GM19395 (cell line): ENCODE measurements at regions not wholly inside any gene's neighbourhood (a gene's known extent, or its start where the extent isn't known, plus 50 kb on each side); places are given as distances from the start of the nearest gene placed in this dataset.

ENCODE experiments used
- ATAC-seq: cut with Tn5 transposase; IDR thresholded peaks from one replicate; pipeline ENCODE4 v1.9.1; 2021; ENCODE audit warnings: mild to moderate bottlenecking, moderate library complexity; ENCODE audit not compliant: unreplicated experiment

DNA sequence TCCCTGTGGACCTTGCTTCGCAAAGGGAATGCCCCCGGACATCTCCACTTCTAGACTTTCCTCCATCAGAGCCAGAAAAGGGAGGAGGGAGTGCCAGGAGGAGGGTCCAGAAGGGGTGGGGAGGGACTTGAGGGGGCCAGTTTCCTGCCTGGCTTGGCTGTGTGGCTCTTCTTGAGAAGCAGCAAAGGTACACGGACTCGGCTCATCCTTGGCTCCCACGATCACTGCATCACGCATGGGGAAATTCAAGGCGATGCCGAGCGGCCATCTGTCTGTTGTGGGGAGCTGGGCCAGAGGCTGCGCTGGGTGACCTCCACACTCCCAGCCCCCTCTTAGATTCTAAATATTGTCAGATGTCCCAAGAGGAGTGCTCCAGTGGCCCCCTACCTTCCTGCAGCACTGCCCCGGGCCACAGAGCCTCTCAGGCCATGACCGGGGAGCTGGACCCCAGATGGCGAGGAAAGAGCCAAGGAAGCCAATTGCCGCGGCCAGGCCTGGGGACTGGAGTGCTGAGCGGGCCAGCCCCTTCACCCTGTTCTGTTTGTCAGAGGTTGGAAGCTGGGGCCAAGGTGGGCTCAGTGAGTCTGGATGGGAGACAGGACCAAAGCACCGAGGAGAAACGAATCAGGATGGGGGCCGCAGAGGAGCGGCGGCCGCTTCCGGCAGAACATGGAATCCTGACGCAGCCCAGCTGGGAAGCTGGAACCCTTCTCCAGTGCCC is 104.5 kb downstream of the RBFOX3 start:
- no peak for ATAC-seq

DNA sequence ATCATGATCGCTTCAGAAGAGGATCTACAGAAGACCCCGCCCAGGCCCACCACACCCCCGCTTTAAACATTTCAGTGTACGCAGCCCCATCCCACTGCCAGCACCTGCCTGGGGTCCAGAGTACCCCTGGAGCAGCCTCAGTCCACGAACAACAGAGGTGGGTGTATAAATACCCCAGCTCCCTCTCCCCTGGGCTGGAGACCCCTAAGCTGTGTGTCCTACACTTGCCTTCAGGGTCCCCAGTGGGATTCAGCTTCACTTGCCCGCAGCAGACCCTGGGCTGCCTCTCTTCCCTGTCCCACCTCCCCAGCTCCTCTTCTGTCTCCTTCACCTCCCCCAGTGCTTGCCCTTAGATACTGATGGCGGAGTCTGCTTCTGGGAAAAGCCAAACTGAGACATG is 105.7 kb downstream of the RBFOX3 start:
- no peak for ATAC-seq

DNA sequence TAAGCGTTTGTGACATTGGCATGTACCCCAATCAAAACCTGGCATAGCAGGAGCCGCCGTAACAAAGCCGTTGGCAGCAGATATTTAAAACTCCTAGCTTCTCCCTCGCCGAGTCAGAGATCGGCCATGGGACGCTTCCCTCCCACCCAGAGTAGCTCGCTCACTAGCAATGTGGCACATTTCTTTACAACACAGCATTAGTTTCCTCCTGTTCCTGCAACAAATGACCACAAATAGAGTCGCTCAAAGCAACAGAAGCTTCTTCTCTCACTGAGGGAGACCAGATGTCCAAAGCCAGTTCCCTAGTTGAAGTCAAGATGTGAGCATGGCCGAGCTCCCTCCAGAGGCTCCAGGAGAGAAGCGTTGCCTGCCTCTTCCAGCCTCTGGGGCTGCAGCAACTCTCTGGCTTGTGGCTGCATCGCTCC is 106.7 kb downstream of the RBFOX3 start:
- no peak for ATAC-seq

DNA sequence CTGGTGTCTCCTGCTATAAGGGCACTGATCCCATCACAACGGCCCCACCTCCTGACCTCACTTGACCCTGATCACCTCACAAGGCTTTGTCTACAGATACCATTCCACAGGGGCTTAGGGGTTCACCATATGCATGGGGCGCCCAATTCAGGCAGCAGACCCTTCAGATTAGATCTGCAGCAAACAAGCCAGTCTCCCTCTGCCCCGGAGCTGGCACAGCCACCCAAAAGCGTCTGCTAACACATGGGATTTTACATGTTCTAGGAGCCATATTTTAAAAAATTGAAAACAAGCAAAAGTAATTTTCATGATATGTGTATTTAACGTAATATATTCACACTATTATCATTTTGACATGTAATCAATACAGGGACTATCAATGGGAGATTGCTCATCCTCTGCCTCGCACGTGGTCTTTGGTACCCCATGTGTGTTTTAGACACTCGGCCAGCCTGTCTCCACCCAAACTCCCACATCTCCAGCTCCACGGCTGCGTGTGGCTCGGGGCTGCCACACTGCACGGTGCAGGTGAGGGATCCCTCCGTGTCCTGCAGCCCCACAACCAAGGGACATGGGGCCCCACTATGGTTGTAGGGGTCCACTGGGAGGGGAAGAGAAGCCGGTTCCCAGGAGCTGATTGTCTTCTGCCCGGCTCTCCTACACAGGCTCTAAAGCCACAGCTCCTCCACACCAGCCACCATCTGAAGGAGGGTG is 107.6 kb downstream of the RBFOX3 start:
- no peak for ATAC-seq

DNA sequence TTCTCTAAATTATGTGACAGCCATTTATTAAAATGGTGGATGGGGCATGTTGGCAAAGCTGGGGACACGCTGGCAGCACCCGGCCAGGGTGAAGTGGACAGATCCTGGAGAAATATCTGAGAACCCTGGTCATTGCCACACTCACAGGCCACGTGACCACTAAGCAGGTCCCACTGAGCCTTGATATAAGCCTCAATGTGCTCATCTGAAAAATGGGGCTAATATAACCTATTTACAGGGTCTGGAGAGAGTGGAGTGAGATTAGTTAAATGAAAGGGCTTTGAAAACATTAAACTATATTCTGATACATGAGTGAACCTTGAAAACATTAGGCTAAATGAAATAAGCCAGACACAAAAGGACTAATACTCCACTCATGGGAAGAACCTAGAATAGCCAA is 108.9 kb downstream of the RBFOX3 start:
- ATAC-seq = no peak

DNA sequence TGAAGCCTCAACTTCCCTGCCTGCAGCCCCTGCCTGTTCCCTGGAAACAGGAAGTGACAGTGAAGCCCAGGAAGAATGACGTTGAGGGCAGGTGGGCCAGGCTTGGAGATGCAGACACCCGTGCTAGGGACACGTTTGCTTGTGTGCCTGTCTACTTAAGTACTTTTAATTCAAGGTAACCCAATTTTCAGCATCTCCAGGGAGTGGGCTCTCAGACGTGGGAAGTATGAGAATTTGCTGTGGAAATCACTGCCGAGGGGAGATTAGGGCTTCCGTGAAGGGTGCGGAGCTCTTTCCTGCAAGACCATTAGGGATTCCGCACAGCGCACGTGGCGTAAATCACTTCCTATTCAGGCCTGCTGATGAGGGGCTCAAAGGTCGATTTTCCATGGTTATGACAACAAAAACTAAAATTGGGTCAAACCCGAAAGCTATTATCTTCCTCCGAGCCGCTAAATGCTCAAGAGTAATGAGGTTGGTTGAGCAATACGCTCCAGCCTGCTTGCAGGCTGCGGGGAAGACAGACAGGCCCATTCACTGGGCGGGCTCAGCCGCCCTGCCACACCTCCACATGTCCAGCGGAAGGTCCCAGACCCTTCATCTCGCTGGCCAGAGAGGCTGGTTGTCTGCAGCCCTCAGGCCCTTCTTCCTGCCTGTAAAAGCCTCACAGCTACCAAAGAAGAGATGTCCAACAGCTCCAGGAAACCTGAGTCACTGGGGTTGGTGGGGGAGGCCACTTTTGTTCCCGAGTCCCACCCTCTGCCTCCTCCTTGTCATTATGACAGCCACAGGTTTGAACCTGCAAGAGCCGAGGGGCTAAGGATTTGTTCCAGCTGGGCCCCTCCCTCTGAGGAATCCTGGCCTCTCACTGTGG is 109.9 kb downstream of the RBFOX3 start:
- ATAC-seq = no peak

DNA sequence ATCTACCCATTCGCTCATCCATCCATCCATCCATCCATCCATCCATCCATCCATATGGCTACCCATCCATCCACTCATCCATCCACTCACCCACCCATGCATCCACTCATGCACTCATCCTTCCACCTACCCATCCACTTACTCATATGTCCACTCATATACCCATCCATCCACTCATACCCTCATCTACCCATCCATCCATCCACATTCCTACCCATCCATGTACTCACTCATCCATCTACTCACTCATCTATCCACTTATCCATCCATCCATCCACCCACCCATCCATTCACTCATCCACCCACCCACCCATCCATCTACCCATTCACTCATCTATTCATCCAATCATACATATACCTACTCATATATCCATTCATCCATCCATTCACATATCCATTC is 112.0 kb downstream of the RBFOX3 start:
- ATAC-seq = no peak

DNA sequence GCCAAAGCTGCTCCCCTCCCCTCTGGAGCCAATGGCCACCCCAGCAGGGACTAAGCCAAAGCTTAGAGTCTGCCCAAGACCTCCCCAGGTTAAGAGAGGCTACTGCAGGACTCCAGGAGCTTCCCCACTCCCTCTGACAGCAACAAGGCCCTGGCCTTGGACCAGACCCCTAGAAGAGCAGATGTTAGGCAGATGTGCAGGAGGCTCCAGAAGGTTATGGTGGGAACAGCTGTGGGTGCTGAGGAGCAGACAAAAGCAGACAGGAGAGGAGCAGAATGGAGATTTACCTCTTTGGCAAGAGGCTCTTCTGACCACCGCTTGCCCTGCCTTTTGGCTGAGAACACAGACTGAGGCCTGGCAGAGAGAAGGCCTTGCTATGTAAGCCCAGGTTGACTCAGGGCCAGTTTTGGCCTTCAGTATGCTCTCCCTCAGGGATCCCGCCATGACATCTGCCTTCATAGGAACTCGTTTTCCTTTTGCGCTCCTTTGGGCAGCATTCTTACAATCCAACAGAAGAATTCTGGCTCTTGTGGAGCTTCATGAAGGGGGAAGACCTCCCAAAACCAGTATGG is 113.0 kb downstream of the RBFOX3 start:
- no peak for ATAC-seq

DNA sequence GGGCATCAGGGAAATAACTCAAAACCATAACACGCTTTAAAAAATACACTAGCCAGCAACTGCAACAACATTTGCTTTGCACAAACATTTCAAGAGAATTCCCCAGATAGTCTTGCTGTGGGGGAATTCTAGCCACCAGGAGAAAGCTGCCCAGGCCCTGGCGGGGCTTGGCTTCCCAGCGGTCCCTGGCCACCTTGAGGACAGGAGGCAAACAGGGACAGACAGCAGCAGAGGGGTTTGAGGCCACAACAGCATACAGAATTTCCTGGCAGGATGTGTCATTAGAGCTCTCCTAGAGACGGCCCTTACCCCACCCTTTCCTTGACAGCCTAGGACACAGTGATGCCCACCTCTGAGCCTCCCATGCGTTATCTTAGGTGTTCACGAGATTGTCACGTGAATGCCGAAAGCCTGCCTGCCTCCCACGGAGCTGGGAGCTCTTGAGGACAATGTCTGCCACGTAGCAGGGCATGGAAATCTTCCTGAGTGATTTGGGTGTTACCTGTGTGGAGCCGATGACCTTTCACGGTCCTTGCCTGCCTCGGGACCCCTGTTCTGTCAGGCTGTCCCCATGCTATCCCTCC is 114.3 kb downstream of the RBFOX3 start:
- ATAC-seq = no peak

DNA sequence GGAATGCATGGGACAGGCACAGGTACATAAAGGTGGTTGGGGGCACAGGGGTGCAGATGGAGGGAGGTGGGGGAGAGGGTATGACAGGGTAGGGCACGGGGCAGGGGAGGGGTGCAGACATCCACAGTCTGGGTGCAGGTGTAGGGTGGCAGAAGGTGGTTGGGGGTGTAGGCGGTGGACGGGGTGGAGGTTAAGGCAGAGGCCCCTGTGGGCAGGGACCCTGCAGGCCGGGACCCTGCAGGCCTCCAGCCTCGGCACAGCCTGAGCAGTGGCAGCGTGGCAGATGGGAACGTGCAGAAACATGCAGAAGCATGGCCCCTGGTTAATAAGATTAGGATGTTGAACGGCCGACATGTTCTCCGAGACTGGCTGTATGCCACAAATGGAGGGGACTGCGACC is 115.2 kb downstream of the RBFOX3 start:
- ATAC-seq = no peak

DNA sequence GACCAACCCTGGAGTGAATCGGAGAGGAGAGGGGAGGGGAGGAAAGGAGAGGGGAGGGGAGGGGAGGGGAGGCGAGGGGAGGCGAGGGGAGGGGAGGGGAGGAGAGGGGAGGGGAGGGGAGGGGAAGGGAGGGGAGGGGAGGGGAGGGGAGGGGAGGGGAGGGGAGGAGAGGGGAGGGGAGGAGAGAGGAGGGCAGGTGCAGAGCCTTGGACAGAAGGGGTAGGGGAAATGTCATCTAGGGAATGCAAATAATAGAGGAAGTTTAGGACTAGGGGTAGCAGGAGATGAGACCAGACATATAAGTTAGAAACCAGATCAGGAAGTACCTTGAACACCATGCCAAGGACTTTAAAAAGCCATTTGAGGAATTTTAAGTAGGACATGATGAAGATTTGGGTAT is 119.8 kb downstream of the RBFOX3 start:
- ATAC-seq = no peak

DNA sequence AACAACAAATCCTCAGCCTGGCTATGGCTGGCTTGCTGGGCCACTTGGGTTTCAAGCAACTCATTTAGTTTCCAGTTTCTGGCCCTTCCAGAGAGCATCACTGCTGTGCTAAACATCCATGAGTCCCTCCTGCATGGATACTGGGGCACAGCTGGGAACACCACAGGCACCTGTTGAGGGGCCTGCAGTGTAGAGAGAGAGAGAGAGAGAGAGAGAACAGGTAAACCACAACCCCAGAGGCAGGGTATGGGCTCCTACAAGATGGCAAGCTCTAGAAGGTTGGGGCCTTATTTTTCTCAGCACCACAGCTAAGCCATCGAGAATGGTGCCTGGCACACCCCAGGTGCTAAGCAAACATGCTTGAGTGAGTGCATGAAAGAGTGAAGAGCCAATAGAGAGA is 120.3 kb downstream of the RBFOX3 start:
- no peak for ATAC-seq

DNA sequence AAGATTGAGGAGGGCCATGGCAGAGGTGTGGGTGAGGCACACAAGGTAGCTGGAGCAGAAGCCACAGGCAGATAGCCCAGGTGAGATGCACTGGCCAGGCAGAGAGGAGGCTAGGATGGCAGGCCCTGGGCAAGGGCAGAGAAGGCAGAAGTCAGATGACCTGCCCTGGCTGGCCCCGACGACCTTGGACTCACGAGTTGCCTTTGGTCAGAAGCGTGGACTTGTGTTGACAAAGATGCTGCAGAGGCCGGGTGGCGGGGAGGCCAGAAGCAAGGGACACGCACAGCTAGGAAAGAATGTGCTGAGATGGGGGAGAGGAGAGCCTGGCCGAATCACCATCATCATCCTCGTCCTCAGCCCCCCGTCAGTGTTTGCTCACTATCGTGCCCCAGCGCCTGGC is 123.7 kb downstream of the RBFOX3 start:
- no peak for ATAC-seq

DNA sequence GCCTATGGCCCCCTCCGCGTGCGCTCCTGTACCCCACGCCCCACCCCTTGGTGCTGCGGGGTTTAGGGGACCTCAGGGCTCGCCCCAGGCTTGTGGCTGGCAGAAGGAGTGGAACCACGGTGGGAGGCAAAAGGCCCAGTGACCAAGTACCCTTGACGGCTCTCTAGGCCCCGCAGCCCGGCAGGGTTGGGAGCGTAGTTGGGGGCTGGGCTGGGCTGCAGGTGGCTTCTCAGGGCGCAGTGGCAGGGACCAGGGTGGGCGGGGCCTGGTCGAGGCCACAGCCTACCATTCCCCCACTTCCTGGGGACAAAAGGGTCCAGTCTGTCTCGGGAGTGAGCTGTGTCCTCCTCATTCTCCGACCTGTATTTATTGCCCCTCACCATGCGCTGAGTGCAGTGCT is 124.9 kb downstream of the RBFOX3 start:
- ATAC-seq = no peak

DNA sequence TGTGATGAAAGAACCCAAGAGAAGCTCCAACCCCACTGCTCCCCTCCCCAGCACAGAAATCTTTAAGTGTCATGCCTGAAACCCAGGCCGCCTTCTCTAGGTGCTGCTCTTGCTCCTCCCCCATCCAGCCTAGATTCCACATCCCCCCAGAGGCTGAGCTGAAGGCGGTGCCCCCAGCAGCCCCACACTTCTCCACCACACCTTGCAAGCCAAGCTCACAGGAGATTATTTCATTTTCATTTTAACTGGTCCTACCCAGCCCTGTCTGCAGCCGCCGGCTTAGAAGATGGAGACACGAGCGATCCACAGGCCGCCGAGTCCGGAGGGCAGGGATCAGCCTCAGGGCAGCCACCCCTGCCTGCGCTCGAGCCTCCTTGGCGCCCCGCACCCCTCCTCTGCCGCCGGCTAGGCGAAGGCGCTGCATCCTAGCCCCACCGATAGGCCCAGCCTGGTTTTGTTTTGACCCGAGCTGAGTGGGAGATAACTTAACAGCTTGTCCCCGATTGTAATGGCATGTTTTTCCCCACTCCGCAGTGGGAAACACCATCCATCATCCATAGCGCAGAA is 125.3 kb downstream of the RBFOX3 start:
- no peak for ATAC-seq

DNA sequence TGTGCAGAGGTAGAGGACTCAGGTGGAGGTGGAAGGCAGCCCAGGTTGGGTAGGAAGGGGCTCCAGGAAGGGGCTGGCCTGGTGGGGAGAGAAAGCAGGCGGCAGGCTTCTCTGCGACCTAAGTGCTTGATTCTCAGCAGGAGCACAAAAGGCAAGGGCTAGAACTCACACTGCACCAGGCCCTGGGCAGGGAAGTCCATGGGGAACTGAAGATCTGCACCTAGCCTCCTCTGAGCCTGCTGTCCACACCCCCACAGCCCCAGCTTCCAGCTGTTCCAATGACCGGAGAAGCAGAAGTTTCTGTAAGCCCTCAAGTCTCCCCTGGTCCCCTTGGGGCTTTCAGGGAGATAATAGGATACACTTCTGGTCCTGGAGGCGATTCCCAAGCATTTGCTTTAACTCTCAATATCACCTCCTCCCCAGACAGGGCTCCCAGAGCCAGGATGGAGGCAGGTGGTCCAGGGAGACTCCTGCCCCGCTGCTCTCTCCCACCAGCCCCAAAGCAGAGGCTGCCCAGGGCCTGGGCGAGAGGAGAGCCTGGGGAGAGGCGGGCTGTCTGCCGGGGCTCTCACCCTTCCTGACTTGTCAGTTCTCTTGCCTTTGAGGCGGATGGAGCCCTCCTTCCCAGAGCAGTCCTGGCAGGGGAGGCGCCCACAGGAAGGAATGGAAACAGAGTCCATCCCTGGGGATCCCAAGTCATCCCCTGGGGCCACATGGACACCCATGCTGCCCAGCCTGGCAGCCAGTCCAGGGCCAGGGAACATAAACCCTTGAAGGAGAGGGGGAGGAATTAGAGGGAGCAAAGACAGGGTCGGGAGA is 126.0 kb downstream of the RBFOX3 start:
- no peak for ATAC-seq

DNA sequence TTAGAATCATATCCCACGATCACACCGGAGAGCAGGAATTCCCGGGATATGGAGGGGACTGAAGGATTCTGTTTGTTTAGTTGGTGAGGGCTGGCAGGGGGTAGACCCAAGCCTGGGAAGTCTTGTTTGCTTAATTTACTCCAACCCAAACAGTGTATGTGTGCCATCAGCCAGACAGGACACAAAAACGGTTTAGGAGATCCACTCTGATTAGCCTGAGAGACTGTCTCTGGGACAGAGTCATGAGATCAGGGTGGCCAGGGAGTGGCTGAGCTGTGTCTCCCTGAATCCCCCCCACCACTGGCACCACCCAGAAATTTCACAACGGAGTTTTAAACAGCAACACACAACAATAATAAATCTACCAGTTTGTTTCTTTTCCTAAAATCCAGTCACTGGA is 127.0 kb downstream of the RBFOX3 start:
- ATAC-seq = no peak

DNA sequence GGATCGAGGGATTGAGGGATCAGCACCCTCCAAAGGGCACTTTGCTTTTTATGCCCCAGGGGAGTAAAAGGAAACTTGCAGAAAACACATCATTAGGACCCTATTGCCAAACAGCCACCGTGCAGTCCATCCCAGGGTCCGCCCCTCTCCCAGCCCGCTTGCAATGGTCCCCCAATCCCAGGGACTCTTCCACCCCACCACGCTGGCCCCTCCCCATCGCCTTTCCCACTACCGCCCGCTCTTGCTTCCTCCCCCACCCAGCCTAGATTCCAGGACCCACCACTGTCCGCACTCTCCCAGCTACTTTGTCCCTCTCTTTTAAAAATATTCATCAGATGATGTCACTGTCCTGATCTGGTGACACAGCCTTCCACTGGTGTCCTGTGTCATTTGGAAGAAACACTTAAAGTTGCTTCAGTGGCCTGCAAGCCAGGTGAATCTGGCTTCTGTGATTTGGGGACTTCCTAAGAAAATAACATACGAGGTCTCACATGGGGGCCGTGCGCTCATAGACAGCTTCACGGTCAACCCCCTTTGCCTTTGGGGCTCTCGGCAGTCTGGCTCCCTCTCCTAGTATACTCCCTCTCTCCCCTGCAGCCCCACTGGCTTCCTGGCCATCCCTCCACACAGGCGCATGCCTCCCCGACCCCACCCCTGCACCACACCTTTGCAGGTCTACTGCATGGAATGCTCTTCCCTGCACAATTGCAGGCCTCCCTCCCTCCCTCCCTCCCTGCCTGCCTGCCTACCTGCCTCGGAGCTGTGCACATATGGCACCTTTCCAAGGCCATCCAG is 127.9 kb downstream of the RBFOX3 start:
- ATAC-seq = no peak

DNA sequence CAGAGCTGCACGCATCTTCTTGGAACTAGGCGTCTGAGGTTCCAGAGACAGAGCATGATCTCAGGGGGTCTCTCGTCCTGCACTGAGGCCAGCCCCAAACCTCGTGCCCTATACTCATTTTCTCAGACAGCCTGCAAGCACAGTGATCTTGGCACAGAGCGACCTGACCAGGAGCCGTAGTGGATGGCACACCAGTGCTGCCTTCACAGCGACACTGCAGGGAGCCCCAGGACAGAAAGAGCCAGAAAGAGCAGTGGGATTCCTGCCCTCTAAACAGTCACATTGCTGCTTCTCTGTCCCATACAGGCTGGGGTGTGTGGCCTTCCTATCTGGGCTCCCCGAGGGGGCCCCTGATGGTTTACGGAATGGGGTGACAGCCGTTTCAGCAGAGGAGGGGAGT is 131.0 kb downstream of the RBFOX3 start:
- ATAC-seq = no peak
